HCT116 (cell line): ENCODE measurements at regions not wholly inside any gene's neighbourhood (a gene's known extent, or its start where the extent isn't known, plus 50 kb on each side); places are given as distances from the start of the nearest gene placed in this dataset.

ENCODE experiments used
- ATAC-seq: fragments of 200-7000 bp; cut with Tn5 transposase; 2 replicates; pipeline ENCODE4 v1.9.1; 2020; ENCODE audit warnings: mild to moderate bottlenecking, moderate library complexity
- BruUV-seq: library from RNA; stranded (reverse); fragments of 400-500 nt; replicated peaks from 2 replicates; lab custom pipeline; 2021; lab: Mats Ljungman, UMichigan
- CTCF ChIA-PET: fragments of 300-600 bp; sonication (Branson Sonifier 250); formaldehyde crosslinking; loops from one replicate; lab custom pipeline; 2021; ENCODE audit warnings: antibody characterized with exemption; lab: Charles Lee
- POLR2A ChIA-PET: fragments of 300-600, 350-600 bp; sonication (Branson Sonifier 250); formaldehyde crosslinking; loops from one replicate; lab custom pipeline; 2021; ENCODE audit warnings: antibody characterized with exemption; lab: Charles Lee
- RAD21 ChIA-PET, 2 experiments: fragments of 300-600 bp; sonication (Branson Sonifier 250); formaldehyde crosslinking; loops; one replicate each; lab custom pipeline; 2023; ENCODE audit warnings: low total read pairs in 2 of 2; ENCODE audit not compliant: uncharacterized antibody in 2 of 2, unreplicated experiment in 2 of 2, low non-redundant PET in 1 of 2; lab: Charles Lee
- DNase-seq: peaks from one replicate; pipeline ENCODE4 v3.0.0-alpha.2; 2010; ENCODE audit warnings: low read depth, low spot score
- H2AFZ ChIP-seq: fragments of 200-600 bp; shearing (Covaris generic), sonication (generic); 2 replicates; pipeline ENCODE4 v1.6.1; 2017; ENCODE audit warnings: low read depth, mixed run types, mixed read lengths, antibody characterized with exemption, low read length; ENCODE audit not compliant: poor library complexity, severe bottlenecking
- H3K27ac ChIP-seq: 2 replicates; pipeline ENCODE4 v1.5.1; 2012; ENCODE audit warnings: low read depth, low read length
- H3K27me3 ChIP-seq: fragments of 200-600 bp; sonication (generic); 2 replicates; pipeline ENCODE4 v1.6.1; 2016; ENCODE audit warnings: mixed run types, low read length, mixed read lengths; ENCODE audit not compliant: insufficient read depth
- H3K36me3 ChIP-seq, 2 experiments: fragments of 200-500 bp in 1 of 2; fragments of 200-600 bp in 1 of 2; sonication (Bioruptor generic) in 1 of 2; sonication (generic) in 1 of 2; 2 replicates each; pipeline versions ENCODE4 v1.5.1 to v1.6.1; 2014 to 2016; ENCODE audit warnings: low read length in 2 of 2, inconsistent platforms in 1 of 2, mixed read lengths in 1 of 2, mixed run types in 1 of 2; ENCODE audit not compliant: insufficient read depth in 2 of 2, control insufficient read depth in 1 of 2
- H3K4me1 ChIP-seq, 2 experiments: fragments of 200-600 bp in 1 of 2; sonication (generic) in 1 of 2; 2 replicates each; pipeline versions ENCODE4 v1.5.1 to v1.6.1; 2012 to 2017; ENCODE audit warnings: low read length in 2 of 2, inconsistent platforms in 1 of 2, mild to moderate bottlenecking in 1 of 2, mixed read lengths in 1 of 2, mixed run types in 1 of 2, moderate library complexity in 1 of 2; ENCODE audit not compliant: insufficient read depth in 2 of 2, control insufficient read depth in 1 of 2
- H3K4me2 ChIP-seq: fragments of 200-600 bp; sonication (generic); 2 replicates; pipeline ENCODE4 v1.6.1; 2017; ENCODE audit warnings: mixed run types, low read length, mixed read lengths
- H3K4me3 ChIP-seq, 2 experiments: fragments of 200-600 bp in 1 of 2; sonication (generic) in 1 of 2; replicated peaks in 1 of 2; 2 replicates each; pipeline ENCODE4 v1.5.1; 2011 to 2016; ENCODE audit warnings: low read length in 2 of 2, control low read depth in 1 of 2, low read depth in 1 of 2, mild to moderate bottlenecking in 1 of 2, mixed read lengths in 1 of 2, mixed run types in 1 of 2
- H3K79me2 ChIP-seq: fragments of 200-600 bp; sonication (generic); 2 replicates; pipeline ENCODE4 v1.6.1; 2017; ENCODE audit warnings: mild to moderate bottlenecking, mixed run types, low read length, moderate library complexity, mixed read lengths; ENCODE audit not compliant: insufficient read depth
- H3K9ac ChIP-seq: fragments of 200-600 bp; sonication (generic); 2 replicates; pipeline ENCODE4 v1.6.1; 2016; ENCODE audit warnings: low read length, mixed read lengths
- H3K9me2 ChIP-seq: fragments of 200-600 bp; sonication (generic), shearing (Covaris generic); 2 replicates; pipeline ENCODE4 v1.6.1; 2017; ENCODE audit warnings: mixed run types, mild to moderate bottlenecking, moderate library complexity; ENCODE audit not compliant: insufficient read depth
- H3K9me3 ChIP-seq, 2 experiments: fragments of 200-500 bp in 1 of 2; fragments of 200-600 bp in 1 of 2; sonication (Bioruptor generic) in 1 of 2; sonication (generic) in 1 of 2; 2 replicates each; pipeline ENCODE4 v1.6.1; 2014 to 2017; ENCODE audit warnings: low read length in 2 of 2, mixed read lengths in 2 of 2, inconsistent platforms in 1 of 2, low read depth in 1 of 2, mild to moderate bottlenecking in 1 of 2, mixed run types in 1 of 2, moderate library complexity in 1 of 2; ENCODE audit not compliant: control insufficient read depth in 1 of 2, insufficient read depth in 1 of 2
- H4K20me1 ChIP-seq: fragments of 200-600 bp; sonication (generic), shearing (Covaris generic); 2 replicates; pipeline ENCODE4 v1.6.1; 2017; ENCODE audit warnings: mixed run types, mild to moderate bottlenecking, moderate library complexity; ENCODE audit not compliant: insufficient read depth
- CBX3 ChIP-seq: IDR thresholded peaks from 2 replicates; pipeline ENCODE4 v1.6.1; 2012; ENCODE audit warnings: low read depth
- CEBPB ChIP-seq: IDR thresholded peaks from 2 replicates; pipeline ENCODE4 v1.6.1; 2012; ENCODE audit warnings: low read depth
- CTCF ChIP-seq, 3 experiments: fragments of 200-600 bp in 1 of 3; sonication (generic) in 1 of 3; IDR thresholded peaks in 2 of 3; conservative IDR thresholded peaks in 1 of 3; 2 replicates each; pipeline ENCODE4 v1.5.1; 2012 to 2017; ENCODE audit warnings: low read depth in 2 of 3, low read length in 2 of 3, antibody characterized with exemption in 1 of 3, borderline replicate concordance in 1 of 3, control low read depth in 1 of 3, mild to moderate bottlenecking in 1 of 3, mixed read lengths in 1 of 3, mixed run types in 1 of 3, moderate library complexity in 1 of 3; ENCODE audit not compliant: insufficient read depth in 1 of 3
- EGR1 ChIP-seq: IDR thresholded peaks from 2 replicates; pipeline ENCODE4 v1.6.1; 2012; ENCODE audit warnings: low read depth
- ELF1 ChIP-seq: IDR thresholded peaks from 2 replicates; pipeline ENCODE4 v1.6.1; 2012; ENCODE audit warnings: low read depth, borderline replicate concordance
- EZH2 ChIP-seq: fragments of 200-600 bp; sonication (generic); IDR thresholded peaks from 2 replicates; pipeline ENCODE4 v1.6.1; 2017; ENCODE audit warnings: antibody characterized with exemption, mixed run types
- EZH2phosphoT487 ChIP-seq: fragments of 200-600 bp; IDR thresholded peaks from 2 replicates; pipeline ENCODE4 v1.6.1; 2018; ENCODE audit warnings: antibody characterized with exemption, borderline replicate concordance
- FOSL1 ChIP-seq: IDR thresholded peaks from 2 replicates; pipeline ENCODE4 v1.6.1; 2012; ENCODE audit warnings: low read depth
- MAX ChIP-seq: IDR thresholded peaks from 2 replicates; pipeline ENCODE4 v1.6.1; 2012
- RAD21 ChIP-seq: IDR thresholded peaks from 2 replicates; pipeline ENCODE4 v1.6.1; 2012; ENCODE audit warnings: low read depth, mild to moderate bottlenecking
- REST ChIP-seq: IDR thresholded peaks from 2 replicates; pipeline ENCODE4 v1.6.1; 2012; ENCODE audit warnings: low read depth
- SIN3A ChIP-seq: IDR thresholded peaks from 2 replicates; pipeline ENCODE4 v1.6.1; 2012; ENCODE audit warnings: low read depth
- SP1 ChIP-seq: IDR thresholded peaks from 2 replicates; pipeline ENCODE4 v1.6.1; 2012; ENCODE audit warnings: low read depth
- SRF ChIP-seq: IDR thresholded peaks from 2 replicates; pipeline ENCODE4 v1.6.1; 2012; ENCODE audit warnings: low read depth
- TCF7L2 ChIP-seq: IDR thresholded peaks from 2 replicates; pipeline ENCODE4 v1.7.0; 2011; ENCODE audit warnings: borderline replicate concordance, inconsistent platforms; ENCODE audit not compliant: insufficient read depth, insufficient read length; ENCODE audit errors: extremely low read depth
- YY1 ChIP-seq: IDR thresholded peaks from 2 replicates; pipeline ENCODE4 v1.6.1; 2011; ENCODE audit warnings: low read length, low read depth, moderate library complexity, mild to moderate bottlenecking; ENCODE audit not compliant: insufficient replicate concordance; ENCODE audit errors: extremely low read depth
- ZFX ChIP-seq: fragments of 450-650 bp; IDR thresholded peaks from 2 replicates; pipeline ENCODE4 v1.6.1; 2017
- ZNF274 ChIP-seq: fragments of 200-500 bp; sonication (Bioruptor generic); IDR thresholded peaks from 2 replicates; pipeline ENCODE4 v1.6.1; 2014; ENCODE audit warnings: mild to moderate bottlenecking, low read depth, low read length, inconsistent platforms
- intact Hi-C: fragments of 100-400 bp; cut with micrococcal nuclease; formaldehyde crosslinking; loops from 2 replicates; pipeline ENCODE4 v1.10.0; 2022

- no peaks in the 10 kb centered on the region for H3K79me2 ChIP-seq
- no peaks in the 10 kb centered on the region for H3K4me1 ChIP-seq
- intact Hi-C loops: no loop called here
- no peaks in the 10 kb centered on the region for H3K27me3 ChIP-seq
- no peak overlapping the region for H3K27ac ChIP-seq
- DNase-seq (no peak), ATAC-seq (no peak)
- H2AFZ ChIP-seq: no peak overlapping the region
- no peaks in the 10 kb centered on the region for H3K9me3 ChIP-seq
- ChIA-PET CTCF (no interaction called here), RAD21 (no interaction called here), POLR2A (no interaction called here)
- BruUV-seq: no TSS peak
- H3K4me3 ChIP-seq: no peak overlapping the region
- no peak overlapping the region for H3K4me2 ChIP-seq
- no peaks in the 10 kb centered on the region for H3K9me2 ChIP-seq
- H4K20me1 ChIP-seq: no peaks in the 10 kb centered on the region
- no peak overlapping the region for H3K9ac ChIP-seq
- TF ChIP-seq TCF7L2 (no peak), EZH2phosphoT487 (no peak), RAD21 (no peak), ZFX (no peak), SRF (no peak), CBX3 (no peak), CTCF (IDR thresholded peaks at IDR 0.05 in 2 of 3, conservative IDR thresholded peaks at IDR 0.05 in 1 of 3; ENCODE audit: borderline replicate concordance in 1 of 3, insufficient read depth in 1 of 3, low read depth in 2 of 3, low read length in 2 of 3) (no peak), REST (no peak), ELF1 (no peak), MAX (no peak), FOSL1 (no peak), YY1 (no peak), EGR1 (no peak), CEBPB (no peak), SP1 (no peak), SIN3A (no peak), ZNF274 (no peak), EZH2 (no peak)
- TF ChIP-seq, all 23 proteins: peak for 0
- no peaks in the 10 kb centered on the region for H3K36me3 ChIP-seq
Measured at GRCh38 chr6:22091424-22091948, 205.3 kb downstream of the PRL start.
